T-helper 17 cell (primary cell): ENCODE measurements at regions not wholly inside any gene's neighbourhood (a gene's known extent, or its start where the extent isn't known, plus 50 kb on each side); places are given as distances from the start of the nearest gene placed in this dataset.

Experiments used
- ATAC-seq: fragments of 150-1000 bp; cut with Tn5 transposase; 2 replicates; pipeline ENCODE4 v1.10.0; 2021; ENCODE audit warnings: mild to moderate bottlenecking, moderate library complexity
- DNase-seq, 3 donors: peaks; one replicate each; pipeline versions ENCODE4 v3.0.0 to v3.0.0-alpha.2; 2020 to 2021
- H3K9me3 ChIP-seq: one replicate; pipeline ENCODE4 v1.7.0; 2013; ENCODE audit warnings: low read length, mild to moderate bottlenecking; ENCODE audit not compliant: control insufficient read depth, poor library complexity, severe bottlenecking
- H3K27ac Mint-ChIP-seq: one replicate; pipeline ENCODE4 v1.8.0; 2022; ENCODE audit warnings: mild to moderate bottlenecking, moderate library complexity, mixed read lengths
- H3K27me3 Mint-ChIP-seq: one replicate; pipeline ENCODE4 v1.8.0; 2022; ENCODE audit warnings: mixed read lengths
- H3K36me3 Mint-ChIP-seq: one replicate; pipeline ENCODE4 v1.8.0; 2022; ENCODE audit warnings: low read depth, mixed read lengths
- H3K4me1 Mint-ChIP-seq: one replicate; pipeline ENCODE4 v1.8.0; 2022; ENCODE audit warnings: mild to moderate bottlenecking, mixed read lengths
- H3K4me3 Mint-ChIP-seq: one replicate; pipeline ENCODE4 v1.8.0; 2022; ENCODE audit warnings: mild to moderate bottlenecking, moderate library complexity, mixed read lengths

- Mint-ChIP-seq H3K4me3 (no peak overlapping the region), H3K27ac (no peak overlapping the region), H3K36me3 (no peaks in the 10 kb centered on the region), H3K27me3 (no peaks in the 10 kb centered on the region), H3K4me1 (no peaks in the 10 kb centered on the region)
- H3K9me3 ChIP-seq = peaks cover 2% of the 10 kb centered on the region
- DNase-seq (no peak), ATAC-seq (no peak)
Measured at GRCh38 chr9:106588626-106589025, 274.3 kb upstream of the ZNF462 start.

DNA sequence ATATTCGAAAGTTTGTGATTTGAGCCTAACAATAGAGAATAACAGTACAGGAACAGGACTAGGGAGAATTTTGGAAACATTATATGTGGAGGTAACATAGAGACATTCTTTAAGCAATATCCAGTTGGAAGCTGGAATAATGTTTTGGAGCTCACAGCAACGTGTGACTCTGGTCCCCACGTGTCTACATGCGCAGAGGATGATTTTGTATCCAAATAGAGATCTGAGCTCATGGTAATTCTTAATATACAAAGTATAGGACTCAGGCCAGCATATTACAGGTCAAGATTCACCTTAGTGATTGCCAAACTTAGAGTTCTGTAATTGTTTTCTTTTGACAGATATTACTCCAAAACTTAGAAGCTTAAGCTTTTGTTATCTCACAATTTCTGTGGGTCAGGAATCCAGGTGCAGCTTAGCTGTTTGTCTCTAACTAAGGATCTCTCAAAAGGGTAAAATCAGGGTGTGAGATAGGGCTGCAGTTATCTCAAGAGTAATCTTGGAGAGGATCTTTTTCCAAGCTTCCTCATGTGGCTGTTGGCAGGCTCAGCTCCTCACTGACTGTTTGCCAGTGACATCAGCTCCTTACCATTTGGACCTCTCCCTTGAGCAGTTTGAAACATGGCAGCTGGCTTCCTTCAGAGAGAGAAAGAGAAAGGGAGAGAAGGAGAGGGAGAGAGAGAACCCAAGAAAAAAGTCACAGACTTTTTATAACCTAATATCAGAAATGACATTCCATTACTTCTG, 272.0 kb upstream of the ZNF462 start:
- peaks cover 2% of the 10 kb centered on the region for H3K9me3 ChIP-seq
- Mint-ChIP-seq H3K27ac (no peak overlapping the region), H3K4me3 (no peak overlapping the region), H3K4me1 (no peaks in the 10 kb centered on the region), H3K36me3 (no peaks in the 10 kb centered on the region), H3K27me3 (no peaks in the 10 kb centered on the region)
- ATAC-seq (no peak), DNase-seq (no peak)

- DNase-seq (no peak), ATAC-seq (no peak)
- no peaks in the 10 kb centered on the region for H3K4me1 Mint-ChIP-seq
- no peak overlapping the region for H3K4me3 Mint-ChIP-seq
- peaks cover 2% of the 10 kb centered on the region for H3K9me3 ChIP-seq
- H3K27ac Mint-ChIP-seq = no peak overlapping the region
- H3K27me3 Mint-ChIP-seq = no peaks in the 10 kb centered on the region
- no peaks in the 10 kb centered on the region for H3K36me3 Mint-ChIP-seq
Measured at GRCh38 chr9:106593201-106593600, 269.8 kb upstream of the ZNF462 start.

GRCh38 chr9:106596984-106597383, 266.0 kb upstream of the ZNF462 start:
- no peak overlapping the region for H3K4me3 Mint-ChIP-seq
- H3K27ac Mint-ChIP-seq = no peak overlapping the region
- H3K4me1 Mint-ChIP-seq = no peaks in the 10 kb centered on the region
- peaks cover 2% of the 10 kb centered on the region for H3K9me3 ChIP-seq
- H3K27me3 Mint-ChIP-seq = no peaks in the 10 kb centered on the region
- ATAC-seq (no peak), DNase-seq (no peak)
- no peaks in the 10 kb centered on the region for H3K36me3 Mint-ChIP-seq

GRCh38 chr9:106600955-106601560, 261.9 kb upstream of the ZNF462 start:
- Mint-ChIP-seq H3K4me3 (no peak overlapping the region), H3K27me3 (no peaks in the 10 kb centered on the region), H3K27ac (no peak overlapping the region), H3K36me3 (no peaks in the 10 kb centered on the region), H3K4me1 (no peaks in the 10 kb centered on the region)
- no peaks in the 10 kb centered on the region for H3K9me3 ChIP-seq
- no peak for DNase-seq
- ATAC-seq = no peak

DNA sequence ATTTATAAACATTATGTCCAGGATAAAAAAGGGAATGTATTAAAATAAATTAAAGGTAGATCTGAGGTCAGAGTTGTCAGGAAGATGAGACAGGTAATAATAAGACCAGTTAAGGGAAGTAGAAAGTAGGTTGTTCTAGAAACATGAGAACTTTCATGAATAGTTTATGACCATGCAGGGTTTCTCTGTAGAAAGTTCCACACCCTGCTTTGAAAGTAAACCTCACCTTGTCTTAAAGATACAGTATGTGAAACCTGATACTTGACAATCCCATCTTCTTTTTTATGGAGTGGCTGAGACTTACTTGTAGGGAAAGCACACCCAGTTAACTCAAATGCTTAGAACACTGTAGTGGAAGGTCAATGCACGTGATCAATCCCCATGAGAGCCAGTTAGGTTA, 260.6 kb upstream of the ZNF462 start:
- DNase-seq (no peak), ATAC-seq (no peak)
- Mint-ChIP-seq H3K4me1 (no peaks in the 10 kb centered on the region), H3K36me3 (no peaks in the 10 kb centered on the region), H3K27ac (no peak overlapping the region), H3K27me3 (no peaks in the 10 kb centered on the region), H3K4me3 (no peak overlapping the region)
- no peaks in the 10 kb centered on the region for H3K9me3 ChIP-seq

- no peak overlapping the region for H3K27ac Mint-ChIP-seq
- H3K9me3 ChIP-seq = peaks cover 2% of the 10 kb centered on the region
- ATAC-seq (no peak), DNase-seq (no peak)
- no peaks in the 10 kb centered on the region for H3K4me1 Mint-ChIP-seq
- H3K4me3 Mint-ChIP-seq = no peak overlapping the region
- H3K36me3 Mint-ChIP-seq = no peaks in the 10 kb centered on the region
- no peaks in the 10 kb centered on the region for H3K27me3 Mint-ChIP-seq
Measured at GRCh38 chr9:106613250-106613737, 249.7 kb upstream of the ZNF462 start.

DNA sequence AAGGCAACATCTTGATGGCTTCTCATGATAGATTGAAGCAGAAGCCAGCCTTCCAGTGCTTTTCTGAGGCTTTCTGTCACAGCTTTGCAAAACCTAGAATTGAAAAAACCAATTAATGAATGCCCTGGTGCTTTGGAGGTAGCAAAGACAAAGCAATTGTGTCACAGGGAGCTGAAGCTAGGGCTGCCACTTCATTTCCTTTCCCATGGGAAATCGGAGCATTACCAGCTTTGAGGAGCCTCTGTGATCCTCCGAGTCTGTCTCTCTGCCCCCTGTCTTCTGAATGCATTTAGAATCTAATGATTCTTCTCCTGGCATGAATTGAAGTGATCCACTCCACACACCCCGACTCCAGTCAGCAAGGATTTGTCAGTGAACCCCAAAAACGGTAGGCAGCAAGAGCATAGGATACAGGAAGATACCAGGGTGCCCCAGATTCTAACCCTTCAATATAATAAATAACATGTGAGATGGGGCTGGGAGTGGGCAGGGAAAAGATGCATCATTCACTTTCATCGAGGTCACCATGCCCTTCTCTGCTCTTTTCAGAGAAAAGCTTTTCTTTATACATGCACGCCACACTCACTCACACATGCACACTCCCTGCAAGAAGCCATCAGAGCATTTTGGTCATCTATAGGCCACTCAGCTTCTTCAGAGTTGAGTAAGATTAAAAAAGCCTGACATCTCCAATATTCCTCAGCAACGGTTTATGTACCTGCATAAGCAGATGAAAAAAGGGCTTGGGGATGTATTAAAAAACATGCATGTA, 247.7 kb upstream of the ZNF462 start:
- peaks cover 2% of the 10 kb centered on the region for H3K9me3 ChIP-seq
- DNase-seq = no peak
- H3K4me3 Mint-ChIP-seq = no peak overlapping the region
- H3K4me1 Mint-ChIP-seq = no peaks in the 10 kb centered on the region
- H3K27me3 Mint-ChIP-seq = no peaks in the 10 kb centered on the region
- no peak overlapping the region for H3K27ac Mint-ChIP-seq
- no peaks in the 10 kb centered on the region for H3K36me3 Mint-ChIP-seq
- ATAC-seq = no peak

DNA sequence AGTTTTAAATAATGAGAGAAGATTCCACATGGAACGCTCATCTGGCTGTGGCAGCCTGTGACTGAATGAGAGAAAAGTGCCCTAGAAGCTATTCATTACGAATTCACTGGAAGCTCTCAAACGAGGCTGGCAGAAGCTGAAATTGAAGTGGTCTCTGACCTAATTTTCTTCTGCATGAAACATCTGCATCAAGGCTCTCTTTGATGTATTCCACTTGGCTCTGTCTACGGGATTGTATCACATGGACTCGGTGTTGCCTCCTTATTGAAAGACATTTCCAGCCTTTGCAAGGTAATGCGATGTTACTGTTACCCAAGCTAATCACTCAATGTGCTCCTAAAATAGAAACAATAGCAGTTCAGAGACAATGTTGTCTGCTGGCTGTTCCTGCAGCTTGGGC, 246.9 kb upstream of the ZNF462 start:
- no peak overlapping the region for H3K4me3 Mint-ChIP-seq
- H3K27ac Mint-ChIP-seq = no peak overlapping the region
- H3K36me3 Mint-ChIP-seq = no peaks in the 10 kb centered on the region
- ATAC-seq (no peak), DNase-seq (no peak)
- no peaks in the 10 kb centered on the region for H3K4me1 Mint-ChIP-seq
- H3K27me3 Mint-ChIP-seq = no peaks in the 10 kb centered on the region
- peaks cover 2% of the 10 kb centered on the region for H3K9me3 ChIP-seq

DNA sequence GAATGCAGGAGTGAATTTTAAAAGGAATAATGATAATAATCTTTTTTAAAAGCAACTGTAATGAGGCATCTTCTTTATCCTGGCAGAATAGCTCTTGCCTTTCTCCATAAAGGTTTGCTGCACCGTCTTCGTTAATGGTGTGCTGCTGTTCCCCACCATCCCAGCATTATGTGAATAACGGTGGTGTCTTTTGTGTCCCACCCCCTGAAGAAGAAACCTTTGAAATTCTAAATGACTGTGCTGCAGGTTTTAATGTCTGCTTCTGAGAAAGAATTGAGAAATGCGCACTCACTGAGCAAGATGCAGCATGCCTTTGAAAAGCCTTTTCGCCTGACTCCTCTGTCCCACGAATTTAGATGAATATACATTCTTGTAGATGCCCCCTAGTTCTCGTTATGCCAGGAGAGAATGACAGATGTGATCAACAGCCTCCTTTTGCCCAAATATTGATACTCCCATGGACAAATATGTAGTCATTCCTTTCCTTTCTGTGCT, 246.1 kb upstream of the ZNF462 start:
- Mint-ChIP-seq H3K36me3 (no peaks in the 10 kb centered on the region), H3K27ac (no peak overlapping the region), H3K4me1 (no peaks in the 10 kb centered on the region)

GRCh38 chr9:106619211-106619610, 243.8 kb upstream of the ZNF462 start:
- no peaks in the 10 kb centered on the region for H3K27me3 Mint-ChIP-seq
- no peak overlapping the region for H3K4me3 Mint-ChIP-seq
- no peak overlapping the region for H3K27ac Mint-ChIP-seq

More for the DNA sequence above, 246.1 kb upstream of the ZNF462 start:
- no peak overlapping the region for H3K4me3 Mint-ChIP-seq
- ATAC-seq (no peak), DNase-seq (no peak)
- H3K27me3 Mint-ChIP-seq = no peaks in the 10 kb centered on the region
- H3K9me3 ChIP-seq = peaks cover 2% of the 10 kb centered on the region

DNA sequence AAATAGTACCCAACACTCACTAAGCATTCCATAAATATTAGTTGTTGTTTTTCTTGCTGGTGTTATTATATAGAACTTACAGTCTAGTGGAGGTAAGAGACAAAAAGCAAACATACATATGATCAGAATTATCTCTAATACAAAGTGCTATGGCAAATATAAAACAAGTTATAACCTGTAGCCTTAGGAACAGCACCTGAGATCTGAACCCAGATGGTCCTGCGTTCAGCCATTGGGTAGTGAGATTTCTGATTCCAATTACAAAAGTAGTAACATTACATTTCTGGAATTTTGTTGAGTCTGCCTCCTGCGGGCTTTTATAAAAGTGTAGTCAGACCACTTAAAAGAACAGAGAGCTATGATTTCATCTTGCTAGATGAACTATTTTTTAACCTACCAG, 242.9 kb upstream of the ZNF462 start:
- DNase-seq (no peak), ATAC-seq (no peak)
- Mint-ChIP-seq H3K27ac (no peak overlapping the region), H3K4me3 (no peak overlapping the region), H3K4me1 (no peaks in the 10 kb centered on the region), H3K27me3 (no peaks in the 10 kb centered on the region), H3K36me3 (no peaks in the 10 kb centered on the region)
- H3K9me3 ChIP-seq = peaks cover 1% of the 10 kb centered on the region

More at GRCh38 chr9:106619211-106619610, 243.8 kb upstream of the ZNF462 start:
- peaks cover 2% of the 10 kb centered on the region for H3K9me3 ChIP-seq
- DNase-seq = no peak
- Mint-ChIP-seq H3K36me3 (no peaks in the 10 kb centered on the region), H3K4me1 (no peaks in the 10 kb centered on the region)
- ATAC-seq = no peak

- H3K9me3 ChIP-seq = no peaks in the 10 kb centered on the region
- Mint-ChIP-seq H3K27me3 (no peaks in the 10 kb centered on the region), H3K27ac (no peak overlapping the region), H3K4me3 (no peak overlapping the region), H3K36me3 (no peaks in the 10 kb centered on the region), H3K4me1 (no peaks in the 10 kb centered on the region)
- DNase-seq = no peak
- ATAC-seq = no peak
Measured at GRCh38 chr9:106620866-106621265, 242.1 kb upstream of the ZNF462 start.
